ENCODE measurements at regions not wholly inside any gene's neighbourhood (a gene's known extent, or its start where the extent isn't known, plus 50 kb on each side); places are given as distances from the start of the nearest gene placed in this dataset.

GRCh38 chr4:145427221-145427620, 54.4 kb upstream of the SMAD1 start:
- TF ChIP-seq POLR2A (IDR thresholded peaks at IDR 0.05) (no peak), POLR2AphosphoS5 (IDR thresholded peaks at IDR 0.05) (no peak)
- TF ChIP-seq, protein P1, sequence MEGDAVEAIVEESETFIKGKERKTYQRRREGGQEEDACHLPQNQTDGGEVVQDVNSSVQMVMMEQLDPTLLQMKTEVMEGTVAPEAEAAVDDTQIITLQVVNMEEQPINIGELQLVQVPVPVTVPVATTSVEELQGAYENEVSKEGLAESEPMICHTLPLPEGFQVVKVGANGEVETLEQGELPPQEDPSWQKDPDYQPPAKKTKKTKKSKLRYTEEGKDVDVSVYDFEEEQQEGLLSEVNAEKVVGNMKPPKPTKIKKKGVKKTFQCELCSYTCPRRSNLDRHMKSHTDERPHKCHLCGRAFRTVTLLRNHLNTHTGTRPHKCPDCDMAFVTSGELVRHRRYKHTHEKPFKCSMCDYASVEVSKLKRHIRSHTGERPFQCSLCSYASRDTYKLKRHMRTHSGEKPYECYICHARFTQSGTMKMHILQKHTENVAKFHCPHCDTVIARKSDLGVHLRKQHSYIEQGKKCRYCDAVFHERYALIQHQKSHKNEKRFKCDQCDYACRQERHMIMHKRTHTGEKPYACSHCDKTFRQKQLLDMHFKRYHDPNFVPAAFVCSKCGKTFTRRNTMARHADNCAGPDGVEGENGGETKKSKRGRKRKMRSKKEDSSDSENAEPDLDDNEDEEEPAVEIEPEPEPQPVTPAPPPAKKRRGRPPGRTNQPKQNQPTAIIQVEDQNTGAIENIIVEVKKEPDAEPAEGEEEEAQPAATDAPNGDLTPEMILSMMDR (IDR thresholded peaks at IDR 0.05), result no peak

Data from breast epithelium (tissue), 3 donors.